Stimulated activated CD4-positive, alpha-beta T cell treated with anti-CD3 and anti-CD28 coated beads, Interleukin-15, amount 100 ng/mL, for 48 hours (primary cell): ENCODE measurements at regions not wholly inside any gene's neighbourhood (a gene's known extent, or its start where the extent isn't known, plus 50 kb on each side); places are given as distances from the start of the nearest gene placed in this dataset.

Experiments
- DNase-seq, 2 donors: peaks; one replicate each; pipeline ENCODE4 v3.0.0-alpha.2; 2020; ENCODE audit warnings: low read depth in 2 of 2

GRCh38 chr21:20511216-20511880, 486.9 kb upstream of the NCAM2 start:
- no peak for DNase-seq

GRCh38 chr21:20515446-20515845, 482.8 kb upstream of the NCAM2 start:
- DNase-seq = no peak

DNA sequence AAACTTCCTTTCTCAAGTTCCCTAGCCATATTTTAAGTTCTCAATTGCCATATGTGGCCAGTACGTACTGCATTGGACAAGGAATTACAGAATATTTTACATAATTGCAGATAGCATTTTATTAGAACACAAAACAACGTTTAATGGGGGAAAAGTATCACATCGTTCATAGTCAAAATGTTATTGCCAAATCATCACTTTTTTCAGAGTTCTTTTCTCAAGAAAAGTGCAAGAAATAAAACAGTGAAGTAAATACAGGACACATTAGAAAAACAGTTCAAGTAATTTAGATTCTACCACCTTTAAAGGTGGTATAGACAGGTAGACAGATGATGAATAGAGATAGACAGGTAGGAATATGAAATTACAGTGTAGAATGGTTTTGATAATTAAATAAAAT, 479.1 kb upstream of the NCAM2 start:
- no peak for DNase-seq

- DNase-seq = no peak
Observed at GRCh38 chr21:20522611-20523010, 475.6 kb upstream of the NCAM2 start.

DNA sequence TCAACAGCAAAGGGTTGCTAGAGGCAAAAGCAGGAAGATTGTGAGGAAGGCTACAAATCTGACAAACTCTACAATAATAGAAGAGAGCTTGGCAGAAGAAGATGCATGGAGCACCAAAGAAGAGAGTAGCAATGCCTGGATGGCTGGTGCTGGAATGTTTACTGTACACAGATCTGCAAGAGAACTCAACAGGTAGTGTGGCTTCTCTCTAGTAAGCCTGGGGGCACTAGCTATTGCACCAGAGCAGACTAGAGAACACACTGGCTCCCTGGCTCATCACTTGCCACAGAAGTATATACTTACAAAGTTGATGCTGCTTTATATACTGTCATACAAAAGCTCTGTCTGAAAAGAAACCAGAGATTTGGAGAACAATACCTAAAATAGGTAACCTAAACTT, 475.0 kb upstream of the NCAM2 start:
- DNase-seq = no peak

GRCh38 chr21:20527731-20528460, 470.3 kb upstream of the NCAM2 start:
- DNase-seq = no peak

GRCh38 chr21:20537130-20537529, 461.1 kb upstream of the NCAM2 start:
- no peak for DNase-seq

DNA sequence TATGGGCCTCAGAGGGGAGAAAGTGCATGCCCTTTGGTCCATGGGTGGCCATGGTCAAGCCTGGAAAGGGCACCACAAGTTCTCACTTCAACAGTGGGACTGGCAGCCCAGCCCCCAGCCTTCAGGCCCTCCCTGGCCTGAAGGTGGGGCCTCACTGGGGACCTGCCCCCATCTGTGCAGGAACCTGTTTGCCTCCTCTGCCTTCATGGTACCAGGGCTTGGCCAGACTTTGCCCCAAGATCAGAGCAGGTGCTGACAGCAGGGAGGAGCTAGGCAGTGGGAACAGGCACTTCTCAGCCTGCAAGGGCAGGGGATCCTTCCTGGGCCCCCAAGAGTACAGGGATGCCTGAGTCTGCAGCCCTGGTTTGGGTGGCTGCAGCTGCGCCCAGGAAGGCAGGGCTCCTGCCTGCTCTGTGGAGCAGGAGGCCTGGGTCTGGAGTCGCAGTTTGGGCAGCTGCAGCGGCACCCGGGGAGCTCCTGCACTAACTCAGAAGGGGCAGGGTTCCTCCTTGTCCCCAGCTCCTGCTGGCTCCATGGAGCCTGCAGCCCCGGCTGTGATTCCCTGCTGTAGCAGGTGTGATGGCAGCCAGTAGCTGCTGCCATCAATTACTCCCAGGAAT, 460.1 kb upstream of the NCAM2 start:
- DNase-seq = no peak

- no peak for DNase-seq
Observed at GRCh38 chr21:20545454-20545853, 452.8 kb upstream of the NCAM2 start.

DNA sequence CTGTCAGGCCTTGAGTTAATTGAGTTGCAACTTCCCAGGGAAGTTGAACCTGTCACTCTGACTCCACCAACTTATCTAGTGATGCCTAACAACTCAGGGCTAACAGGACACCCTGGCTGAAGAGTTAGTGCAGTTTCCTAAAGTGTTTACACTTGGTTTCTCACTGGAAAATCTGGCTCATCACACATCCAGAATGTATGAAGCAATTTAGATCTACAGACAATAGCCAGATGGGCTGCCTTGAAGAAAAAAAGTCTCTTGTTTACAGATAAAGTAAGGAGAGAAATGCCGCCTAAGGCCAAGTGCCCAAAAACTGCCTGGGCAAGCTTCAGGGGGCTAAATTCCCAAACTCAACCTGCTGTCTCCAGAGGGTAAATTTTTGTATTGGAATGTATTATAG, 446.3 kb upstream of the NCAM2 start:
- no peak for DNase-seq

GRCh38 chr21:20554785-20555184, 443.4 kb upstream of the NCAM2 start:
- no peak for DNase-seq

DNA sequence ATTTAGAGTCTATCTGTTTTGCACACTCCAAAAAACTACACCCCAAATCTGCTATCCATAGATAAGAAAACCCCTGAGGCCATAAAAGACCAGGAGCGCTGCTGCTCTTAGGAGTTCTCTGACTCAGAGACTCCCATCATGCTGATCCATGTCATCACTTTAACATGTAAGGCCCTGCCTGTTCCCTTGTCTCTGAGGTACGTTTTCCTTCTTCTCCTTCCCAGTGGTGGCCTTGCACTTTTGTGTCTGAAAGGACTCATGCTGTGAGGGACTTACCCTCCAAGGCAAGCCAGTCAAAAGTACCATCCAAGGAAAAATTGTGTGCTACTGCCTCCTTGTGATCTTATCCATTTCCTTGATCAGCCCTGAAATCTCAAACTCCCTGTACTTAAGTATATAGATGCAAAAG, 427.4 kb upstream of the NCAM2 start:
- DNase-seq = no peak

DNA sequence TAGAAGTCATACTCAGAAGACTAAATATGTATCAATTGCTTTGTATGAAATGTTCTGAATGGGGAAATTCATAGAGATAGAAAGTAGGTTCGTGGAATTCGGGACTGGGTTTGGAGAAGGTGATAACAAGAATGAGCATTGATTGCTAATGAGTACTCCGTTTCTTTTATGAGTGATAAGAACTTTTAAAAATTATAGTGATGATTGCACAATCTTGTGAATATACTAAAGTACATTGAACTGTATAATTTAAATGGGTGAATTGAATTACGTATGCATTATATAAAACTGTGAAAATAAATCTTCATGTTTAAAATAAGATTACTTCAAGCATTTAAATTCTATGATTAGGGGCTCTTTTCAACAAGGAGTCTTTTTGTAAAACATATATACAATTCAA, 425.6 kb upstream of the NCAM2 start:
- DNase-seq = no peak

- DNase-seq = no peak
Observed at GRCh38 chr21:20581361-20581760, 416.8 kb upstream of the NCAM2 start.

- DNase-seq = no peak
Observed at GRCh38 chr21:20591284-20591683, 406.9 kb upstream of the NCAM2 start.

DNA sequence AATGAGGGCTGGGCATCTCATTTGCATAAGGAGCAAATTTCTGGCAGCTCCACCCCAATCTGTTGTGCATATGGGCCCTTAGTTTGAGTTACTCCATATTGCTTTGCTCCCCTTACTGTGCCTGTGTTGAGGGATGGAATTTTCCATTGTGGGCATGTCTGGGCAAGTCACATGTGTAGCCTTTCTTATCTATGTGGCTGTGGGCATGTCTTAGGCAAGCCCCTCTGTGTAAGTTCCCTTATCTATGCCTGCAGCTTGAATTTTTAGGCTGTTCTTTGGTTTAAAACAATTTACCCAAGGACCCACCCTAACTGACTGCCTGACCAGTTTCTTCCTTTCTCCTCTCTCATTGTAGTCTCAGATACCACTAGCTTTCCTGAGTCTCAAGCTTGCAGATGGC, 405.7 kb upstream of the NCAM2 start:
- DNase-seq = no peak

DNA sequence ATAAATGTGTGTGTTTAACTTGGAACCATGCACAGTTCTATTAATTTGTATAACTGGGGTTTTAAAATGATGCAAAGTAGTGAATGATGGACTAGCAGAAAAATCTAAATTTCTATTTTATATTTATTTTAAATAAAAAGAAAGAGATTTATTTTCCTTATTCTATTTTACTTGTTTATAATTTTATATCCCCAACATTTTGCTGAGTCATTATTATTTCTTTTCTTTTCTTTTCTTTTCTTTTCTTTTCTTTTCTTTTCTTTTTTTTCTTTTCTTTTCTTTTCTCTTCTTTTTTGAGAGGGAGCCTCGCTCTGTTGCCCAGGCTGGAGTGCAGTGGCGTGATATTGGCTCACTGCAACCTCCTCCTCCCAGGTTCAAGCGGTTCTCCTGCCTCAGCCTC, 395.0 kb upstream of the NCAM2 start:
- no peak for DNase-seq

DNA sequence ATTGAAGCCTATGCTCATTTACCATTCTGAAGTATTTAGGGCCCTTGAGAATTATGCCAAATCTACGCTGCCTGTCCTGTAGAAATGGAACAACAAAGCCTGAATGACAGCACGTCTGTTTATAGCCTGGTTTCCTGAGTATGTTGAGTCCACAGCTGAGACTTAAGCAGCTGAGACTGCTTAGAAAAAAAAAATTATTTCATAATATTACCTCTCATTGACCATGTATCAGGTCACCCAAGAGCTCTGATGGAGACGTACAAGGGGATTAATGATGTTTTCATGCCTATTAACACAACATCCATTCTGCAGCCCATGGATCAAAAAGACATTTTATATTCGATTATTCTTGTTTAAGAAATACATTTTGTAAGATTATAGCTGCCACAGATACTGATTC, 387.2 kb upstream of the NCAM2 start:
- no peak for DNase-seq

GRCh38 chr21:20613654-20614053, 384.6 kb upstream of the NCAM2 start:
- DNase-seq = no peak

DNA sequence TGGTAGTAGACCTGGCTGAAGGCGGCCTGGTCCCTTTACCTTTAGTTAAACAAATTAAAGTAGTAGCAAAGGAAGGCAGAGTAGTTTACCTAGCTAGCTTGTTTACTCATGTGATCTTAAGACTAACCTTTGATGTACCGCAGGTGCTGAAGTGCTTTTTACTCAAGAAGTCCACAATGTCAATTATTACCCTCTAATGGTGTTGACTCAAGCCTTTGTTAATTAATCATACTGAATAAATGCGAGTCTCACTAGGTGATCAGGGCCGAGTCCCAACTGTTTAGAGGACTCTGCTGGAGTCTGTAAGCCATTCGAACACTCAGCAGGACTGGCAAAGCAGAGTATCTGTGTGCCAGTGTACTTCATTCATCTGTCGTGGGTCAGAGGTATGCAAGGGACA, 381.1 kb upstream of the NCAM2 start:
- no peak for DNase-seq

- DNase-seq = no peak
Observed at GRCh38 chr21:20618878-20619277, 379.3 kb upstream of the NCAM2 start.

DNA sequence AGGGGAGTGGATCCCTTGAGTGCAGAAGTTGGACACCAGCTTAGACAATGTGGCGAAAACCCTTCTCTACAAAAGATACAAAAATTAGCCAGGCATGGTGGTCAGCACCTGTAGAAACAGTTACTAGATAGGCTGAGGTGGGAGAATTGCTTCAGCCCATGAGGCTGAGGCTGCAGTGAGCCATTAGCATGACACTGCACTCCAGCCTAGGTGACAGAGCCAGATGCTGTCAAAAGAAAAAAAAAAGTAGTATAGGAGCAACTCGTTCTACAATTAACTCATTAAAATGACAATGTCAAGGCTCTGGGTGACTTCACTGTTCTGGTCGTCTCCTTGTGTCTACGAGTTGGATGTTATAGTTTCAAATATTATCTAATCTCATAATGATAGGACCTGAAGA, 370.6 kb upstream of the NCAM2 start:
- no peak for DNase-seq

- no peak for DNase-seq
Observed at GRCh38 chr21:20631633-20632032, 366.6 kb upstream of the NCAM2 start.
